Activated effector memory CD4-positive, alpha-beta T cell treated with Interleukin-2 at 50 U/mL for 16 hours (primary cell): ENCODE measurements at regions not wholly inside any gene's neighbourhood (a gene's known extent, or its start where the extent isn't known, plus 50 kb on each side); places are given as distances from the start of the nearest gene placed in this dataset.
"Not testable (repeated sequence)": the region's sequence is repeated elsewhere in the genome, so short reads cannot be mapped to it uniquely, and the experiment has no call there.

Experiments
- DNase-seq: peaks from one replicate; pipeline ENCODE4 v3.0.0-alpha.2; 2020

DNA sequence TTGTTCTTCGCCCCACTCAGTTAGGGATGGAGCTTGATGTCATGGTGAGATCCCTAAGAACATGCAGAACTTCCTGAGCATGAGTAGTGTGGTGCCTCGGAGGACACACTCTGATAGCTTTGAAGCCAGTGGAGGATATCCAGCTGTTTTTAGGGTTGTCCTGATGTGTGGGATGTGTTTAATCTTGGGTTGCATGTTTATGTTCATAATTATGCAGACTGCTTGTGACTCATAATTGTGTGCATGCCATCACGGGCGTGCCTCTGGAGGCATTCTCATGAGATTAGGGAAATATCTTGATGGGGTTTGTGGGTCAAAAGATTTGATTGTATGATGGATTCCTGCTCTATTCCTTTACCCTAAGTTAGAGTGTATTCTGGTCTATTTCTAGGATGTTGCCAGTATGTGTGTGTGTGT lies 267.4 kb upstream of the PELI2 start:
- no peak for DNase-seq

DNA sequence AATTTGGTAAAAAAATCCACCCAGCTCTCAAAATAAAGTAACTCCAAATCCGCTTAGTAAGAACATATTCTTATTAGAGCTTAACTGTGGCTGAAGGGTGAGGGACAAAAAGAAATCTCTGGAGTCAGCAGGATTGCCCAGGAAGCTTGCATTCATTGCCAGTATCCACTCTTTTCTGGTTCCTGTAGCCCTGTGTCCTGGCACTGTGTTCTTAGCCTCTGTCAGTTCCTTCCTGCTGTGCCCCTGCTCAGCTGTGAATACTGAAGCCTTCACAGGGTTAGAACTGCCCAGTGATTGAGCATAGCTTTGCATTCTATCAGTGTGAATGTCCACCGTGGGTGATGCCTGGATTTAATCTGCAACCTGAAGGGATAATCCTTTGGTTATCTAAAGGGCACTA lies 266.9 kb upstream of the PELI2 start:
- DNase-seq, result no peak

DNA sequence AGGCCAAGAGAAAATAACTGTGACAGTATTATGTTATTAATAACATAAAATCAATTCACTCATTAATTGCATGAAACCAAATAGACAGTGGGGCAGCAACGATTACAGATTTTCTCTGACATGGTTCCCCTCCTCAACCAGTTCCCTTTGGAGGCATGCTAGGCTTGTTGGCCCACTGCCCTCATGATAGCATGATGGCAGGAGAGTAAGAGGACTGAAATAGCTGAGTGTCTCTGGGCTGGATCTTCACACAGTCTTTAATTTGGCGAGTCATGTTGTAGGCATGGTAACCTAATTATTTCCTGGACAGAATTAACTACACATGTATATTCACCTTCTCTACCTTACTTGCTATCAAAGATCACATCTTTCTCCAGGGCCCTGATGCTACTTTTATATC lies 266.2 kb upstream of the PELI2 start:
- no peak for DNase-seq

DNA sequence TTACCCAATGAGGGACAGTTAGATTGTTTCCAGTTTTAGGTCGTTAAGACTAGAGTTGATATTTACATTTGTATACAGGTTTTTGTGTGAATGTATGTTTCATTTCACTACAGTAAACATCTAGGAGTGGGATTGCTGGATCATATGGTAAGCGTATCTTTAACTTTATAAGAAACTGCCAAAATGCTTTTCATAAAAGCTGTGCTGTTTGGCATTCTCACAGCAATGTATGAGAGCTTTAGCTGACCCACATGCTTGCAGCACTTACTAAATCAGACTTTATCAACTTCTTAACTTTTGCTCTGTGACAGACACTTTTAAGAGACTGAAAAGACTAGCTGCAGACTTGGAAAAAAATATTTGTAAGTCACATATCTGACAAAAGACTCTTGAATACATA lies 262.5 kb upstream of the PELI2 start:
- DNase-seq, result no peak

DNA sequence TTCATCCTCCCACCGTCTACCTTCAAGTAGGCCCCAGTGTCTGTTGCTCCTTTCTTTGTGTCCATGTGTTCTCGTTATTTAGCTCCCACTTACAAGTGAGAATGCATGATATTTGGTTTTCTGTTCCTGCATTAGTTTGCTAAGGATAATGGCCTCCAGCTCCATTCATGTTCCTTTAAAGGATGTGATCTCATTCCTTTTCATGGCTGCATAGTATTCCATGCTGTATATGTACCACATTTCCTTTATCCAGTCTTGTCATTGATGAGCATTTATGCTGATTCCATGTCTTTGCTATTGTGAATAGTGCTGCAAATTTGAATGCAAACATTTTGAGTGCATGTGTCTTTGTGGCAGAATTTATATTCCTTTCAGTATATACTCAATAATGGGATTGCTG lies 259.6 kb upstream of the PELI2 start:
- no peak for DNase-seq

DNA sequence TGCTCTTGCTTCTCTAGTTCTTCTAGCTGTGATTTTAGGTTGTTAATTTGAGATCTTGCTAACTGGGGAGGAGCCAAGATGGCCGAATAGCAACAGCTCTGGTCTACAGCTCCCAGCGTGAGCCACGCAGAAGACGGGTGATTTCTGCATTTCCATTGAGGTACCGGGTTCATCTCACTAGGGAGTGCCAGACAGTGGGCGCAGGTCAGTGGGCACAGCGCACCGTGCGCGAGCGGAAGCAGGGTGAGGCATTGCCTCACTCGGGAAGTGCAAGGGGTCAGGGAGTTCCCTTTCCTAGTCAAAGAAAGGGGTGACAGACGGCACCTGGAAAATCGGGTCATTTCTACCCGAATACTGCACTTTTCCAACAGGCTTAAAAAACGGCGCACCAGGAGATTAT lies 256.6 kb upstream of the PELI2 start:
- DNase-seq, result not testable (repeated sequence)

DNA sequence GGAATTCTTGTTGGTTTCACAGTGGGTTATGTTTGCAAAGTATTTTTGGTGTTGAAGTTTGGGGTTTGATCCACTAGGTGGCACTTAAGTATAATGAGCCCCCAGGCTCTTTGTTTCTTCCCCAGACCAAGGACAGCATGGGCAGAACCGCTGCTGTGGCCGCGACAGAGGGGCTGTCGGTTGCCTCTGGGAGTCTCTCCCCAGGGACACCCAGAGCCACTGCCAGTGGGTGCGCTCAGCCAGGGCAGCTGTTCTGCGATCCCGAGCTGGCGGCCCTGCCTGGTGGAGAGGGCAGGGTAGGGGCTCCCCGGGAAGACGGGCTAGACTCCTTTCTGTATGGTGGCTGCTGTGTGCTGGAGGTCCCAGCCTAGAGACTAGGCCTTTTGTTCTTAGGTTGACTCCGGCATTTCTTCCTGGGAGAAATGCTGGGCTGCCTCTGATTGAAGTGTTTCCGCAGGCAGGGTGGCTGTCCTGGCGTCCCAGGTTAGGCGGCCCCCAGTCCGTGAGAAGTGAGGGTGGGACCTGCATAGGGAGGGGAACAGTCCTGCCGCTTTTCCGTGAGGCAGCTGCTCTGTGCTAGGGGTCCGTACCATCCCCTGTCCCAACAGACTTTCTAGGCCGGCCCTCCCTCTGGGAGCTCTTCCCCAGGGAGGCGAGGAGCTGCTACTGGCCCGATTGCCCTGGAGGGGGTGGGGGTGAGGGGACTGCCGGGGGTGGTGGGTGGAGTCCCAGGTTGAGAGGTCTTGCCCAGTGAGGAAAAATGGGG lies 253.1 kb upstream of the PELI2 start:
- no peak for DNase-seq

DNA sequence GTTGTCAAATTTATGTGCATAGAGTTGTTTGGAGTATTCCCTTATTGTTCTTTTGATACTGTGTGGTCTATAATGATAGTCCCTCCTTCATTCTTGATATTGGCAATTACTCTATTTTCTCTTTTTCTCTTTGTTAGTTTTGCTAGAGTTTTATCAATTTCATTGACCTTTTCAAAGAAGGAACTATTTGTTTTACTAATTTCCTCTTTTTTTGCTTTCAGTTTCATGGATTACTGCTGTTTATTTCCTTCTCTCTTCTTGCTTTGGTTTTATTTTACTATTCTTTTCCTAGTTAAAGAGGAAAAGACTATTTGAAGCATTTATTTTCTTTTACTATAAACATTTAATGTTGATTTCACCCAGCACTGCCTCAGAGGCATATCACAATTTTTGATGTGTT lies 250.9 kb upstream of the PELI2 start:
- no peak for DNase-seq

DNA sequence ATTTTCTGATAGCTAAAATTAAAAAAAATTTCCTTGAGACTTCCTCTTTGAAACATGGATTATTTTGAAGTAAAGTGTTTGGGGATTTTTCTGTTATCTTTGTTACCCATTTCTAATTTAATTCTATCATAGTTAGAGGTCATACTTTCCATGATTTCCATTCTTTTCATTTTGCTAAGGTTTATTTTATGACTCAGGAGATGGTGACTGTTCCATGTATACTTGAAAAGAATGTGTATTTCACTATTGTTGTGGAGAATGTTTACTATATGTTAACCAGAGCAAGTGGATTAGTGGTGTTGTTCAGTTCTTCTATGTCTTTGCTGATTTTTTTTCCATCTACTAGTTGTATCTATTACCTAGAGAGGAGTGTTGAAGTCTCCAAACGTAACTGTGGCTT lies 250.5 kb upstream of the PELI2 start:
- DNase-seq, result no peak

DNA sequence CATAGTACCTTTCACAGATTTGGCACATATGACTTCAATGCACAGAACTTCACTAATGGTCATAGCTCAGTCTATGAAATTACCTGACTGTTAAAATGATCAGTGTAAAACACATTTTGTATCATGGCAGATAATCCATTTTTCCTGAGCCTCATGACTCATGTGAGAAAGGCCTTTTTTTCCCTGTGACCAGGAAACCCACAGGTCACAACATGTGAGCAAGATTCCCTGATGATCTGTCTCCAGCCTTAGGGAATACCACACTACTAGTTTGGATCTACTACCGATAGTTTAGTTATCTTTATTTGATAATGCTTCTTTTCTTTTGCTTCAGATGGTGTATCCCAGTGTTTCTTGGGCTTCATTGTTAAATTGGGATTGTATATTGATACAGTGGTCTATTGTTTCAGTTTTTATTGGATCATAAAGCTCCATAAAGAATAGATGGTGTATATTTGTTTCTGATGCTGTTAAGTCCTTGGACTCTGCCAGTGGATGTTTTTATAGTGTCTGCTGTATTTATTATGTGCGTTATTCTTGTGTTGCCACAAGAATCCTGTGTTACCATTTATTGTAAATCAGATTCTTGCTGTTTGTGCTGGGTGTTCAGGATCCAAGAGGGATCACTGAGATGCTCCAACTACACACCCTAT lies 248.7 kb upstream of the PELI2 start:
- no peak for DNase-seq

DNA sequence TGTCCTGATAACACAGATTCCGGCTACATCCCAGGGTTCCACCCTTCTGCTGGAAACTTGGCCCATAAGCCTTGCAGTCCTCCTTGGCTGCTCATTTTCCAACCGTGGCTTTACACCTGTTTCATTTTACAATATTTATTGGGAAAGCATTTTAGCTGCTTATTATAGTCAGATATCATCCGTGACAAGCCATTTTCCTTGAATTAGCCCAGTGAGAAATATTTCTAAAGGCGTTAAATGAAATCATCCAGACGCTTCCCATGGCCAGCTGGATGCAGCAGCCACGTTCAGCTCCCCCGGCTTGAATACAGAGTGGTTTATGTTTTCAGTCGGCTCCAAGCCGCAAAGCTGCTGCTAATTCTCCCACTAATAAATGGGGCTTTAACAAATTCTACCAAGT lies 245.0 kb upstream of the PELI2 start:
- DNase-seq, result no peak

DNA sequence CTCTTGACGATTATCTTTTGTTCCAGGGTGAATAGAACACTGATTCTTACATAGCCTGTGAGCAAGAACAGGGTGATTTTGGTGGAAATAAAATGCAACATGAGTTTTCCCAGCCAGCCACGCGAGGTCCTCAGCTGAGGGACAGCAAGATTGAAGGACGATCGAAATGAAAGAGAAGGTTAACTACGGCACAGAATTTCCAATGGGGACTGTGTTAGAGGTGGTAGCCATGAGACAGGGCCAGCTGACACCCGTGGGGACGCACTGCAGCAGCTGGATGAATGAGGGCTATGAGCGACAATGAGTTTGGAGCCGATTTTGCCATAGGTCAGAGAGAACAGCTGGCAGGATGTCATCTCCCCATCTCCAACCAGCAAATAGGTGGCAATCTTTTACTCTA lies 243.4 kb upstream of the PELI2 start:
- DNase-seq, result no peak

DNA sequence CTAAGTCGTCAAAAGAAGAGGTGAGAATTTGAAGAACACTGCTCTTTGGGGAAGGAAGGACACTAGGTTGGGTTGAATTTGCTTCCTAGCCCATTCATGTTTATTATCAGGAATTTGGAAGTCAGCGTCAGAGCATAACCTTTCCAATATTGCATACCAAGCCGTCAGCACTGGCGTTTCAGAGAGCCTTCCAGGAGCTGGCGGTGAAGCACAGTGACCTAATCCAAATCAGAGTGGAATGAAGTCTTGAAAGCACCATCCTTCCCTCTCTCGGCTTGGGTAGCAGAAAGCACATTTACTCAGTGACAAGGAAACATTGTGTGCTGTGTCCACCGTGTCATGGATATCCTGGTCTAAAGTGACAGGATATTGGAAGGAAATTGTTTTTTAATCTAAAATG lies 240.3 kb upstream of the PELI2 start:
- no peak for DNase-seq

DNA sequence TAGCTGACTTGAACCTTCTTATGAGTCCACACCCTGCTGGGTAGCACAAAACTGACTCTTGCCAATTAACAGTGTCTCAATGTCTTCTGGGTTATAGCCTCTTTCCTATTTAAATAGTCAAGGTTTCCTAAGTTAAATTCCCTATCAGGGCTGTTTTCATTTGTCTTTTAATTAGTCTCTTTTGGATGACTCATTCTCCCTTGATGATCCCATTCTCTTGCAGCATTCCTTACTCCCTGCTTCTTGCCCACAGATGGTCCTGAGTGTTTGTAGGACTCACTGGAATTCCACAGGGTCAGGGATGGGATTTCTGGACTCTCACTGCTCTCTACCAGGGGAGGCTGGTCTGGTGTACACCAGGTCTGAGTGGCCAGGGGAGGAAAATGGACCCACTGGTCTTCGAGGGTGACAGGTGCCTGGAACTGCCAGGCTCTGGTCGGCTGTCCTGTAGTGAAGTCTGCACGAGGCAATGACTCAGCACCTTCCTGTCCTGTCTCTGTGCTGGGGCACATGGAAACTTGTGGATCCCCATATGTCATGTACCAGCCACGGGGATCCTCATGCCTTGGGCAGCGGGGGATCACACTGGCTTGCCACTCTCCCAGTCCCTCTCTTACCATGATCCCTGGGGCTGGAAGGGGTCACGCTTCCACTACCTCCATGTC lies 236.5 kb upstream of the PELI2 start:
- no peak for DNase-seq

DNA sequence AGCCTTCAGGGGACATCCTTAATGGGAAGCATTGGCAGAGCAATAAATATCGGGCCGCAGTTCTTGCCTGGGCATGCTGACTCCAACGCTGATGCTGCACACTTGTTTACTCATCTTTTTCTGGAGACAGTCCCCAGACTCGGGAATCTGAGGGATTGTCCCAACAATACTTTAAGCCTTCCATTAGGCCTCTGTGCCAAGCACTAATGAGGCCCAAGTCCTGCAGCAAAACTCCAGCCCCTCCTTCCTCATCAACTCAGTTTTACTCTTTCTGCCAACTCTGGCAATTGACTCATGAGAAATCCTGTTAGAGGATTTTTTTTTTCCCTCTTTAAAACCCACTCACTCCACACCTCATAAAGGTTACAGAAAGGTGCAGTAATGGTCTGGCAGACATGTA lies 233.4 kb upstream of the PELI2 start:
- DNase-seq, result no peak

DNA sequence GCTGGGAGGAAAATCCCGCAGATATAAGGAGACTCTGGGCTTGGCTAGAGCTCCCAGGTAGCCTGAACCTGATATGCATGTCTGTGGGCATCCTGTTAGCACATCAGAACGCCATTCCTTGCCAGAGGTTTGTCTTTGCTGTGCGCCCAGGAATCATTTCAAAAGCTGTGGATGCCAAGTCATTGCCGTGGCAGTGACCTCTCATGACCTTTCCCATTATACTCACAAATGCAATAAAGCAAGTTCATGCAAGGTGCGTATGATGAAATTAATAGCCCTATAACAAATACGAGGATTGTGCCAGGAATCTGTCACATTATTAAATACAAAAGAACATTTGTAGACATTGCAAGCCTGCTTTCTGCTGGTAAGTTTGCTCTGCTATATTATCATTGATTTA lies 229.1 kb upstream of the PELI2 start:
- no peak for DNase-seq

DNA sequence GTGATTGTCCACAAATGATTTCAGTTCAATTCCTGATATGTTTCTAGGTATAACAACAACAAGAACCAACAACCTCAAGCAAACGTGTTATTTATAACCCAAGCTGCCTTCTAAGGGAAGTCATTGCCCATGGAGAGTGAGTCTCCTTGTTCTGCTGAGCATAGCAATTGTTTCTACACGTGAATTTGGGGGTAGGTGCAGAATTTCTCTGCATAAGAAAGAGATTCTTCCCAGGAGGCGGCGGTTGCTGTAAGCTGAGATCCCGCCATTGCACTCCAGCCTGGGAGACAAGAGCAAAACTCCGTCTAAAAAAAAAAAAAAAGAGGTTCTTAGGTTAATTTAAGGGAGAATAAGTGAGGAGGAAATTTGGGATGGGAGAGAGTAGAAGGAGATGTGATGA lies 226.5 kb upstream of the PELI2 start:
- DNase-seq, result no peak

DNA sequence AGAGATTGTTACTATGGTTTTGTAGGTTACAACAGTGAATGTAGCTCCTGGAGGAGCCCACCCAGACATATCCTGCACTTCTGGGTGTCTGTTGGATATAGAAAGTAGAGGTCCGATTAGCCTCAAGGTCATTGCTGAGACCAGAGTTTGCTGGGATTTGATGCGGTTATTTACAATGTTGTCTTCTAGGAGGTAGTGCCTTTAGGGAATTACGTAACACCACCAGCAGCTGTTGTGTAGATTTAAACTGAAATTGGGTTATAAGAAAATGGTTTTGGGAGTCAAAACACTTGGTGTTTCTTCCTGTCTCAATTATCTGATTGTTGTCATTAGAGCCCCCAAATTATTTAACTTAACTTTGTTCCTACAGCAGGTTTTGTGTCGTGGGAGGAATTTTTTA lies 225.3 kb upstream of the PELI2 start:
- DNase-seq, result no peak

DNA sequence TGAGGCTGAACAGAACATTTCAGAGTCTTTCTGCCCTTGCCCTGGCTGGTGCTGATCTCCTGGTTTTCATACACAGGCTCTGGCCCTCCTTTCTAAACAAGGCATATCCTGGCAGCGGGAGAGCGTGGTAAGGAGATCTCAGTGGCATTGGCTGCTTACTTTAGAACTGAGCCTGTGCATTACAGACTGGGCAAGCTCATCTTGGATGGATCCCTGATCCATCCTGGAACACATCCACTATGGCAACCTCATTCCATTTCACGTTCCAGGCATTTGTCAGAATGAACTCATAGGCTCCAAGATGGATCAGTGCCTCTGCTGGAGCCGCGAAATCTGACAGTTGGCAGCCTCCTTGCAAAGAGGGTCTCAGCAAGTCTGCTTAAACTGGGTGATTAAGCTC lies 224.5 kb upstream of the PELI2 start:
- DNase-seq, result no peak

DNA sequence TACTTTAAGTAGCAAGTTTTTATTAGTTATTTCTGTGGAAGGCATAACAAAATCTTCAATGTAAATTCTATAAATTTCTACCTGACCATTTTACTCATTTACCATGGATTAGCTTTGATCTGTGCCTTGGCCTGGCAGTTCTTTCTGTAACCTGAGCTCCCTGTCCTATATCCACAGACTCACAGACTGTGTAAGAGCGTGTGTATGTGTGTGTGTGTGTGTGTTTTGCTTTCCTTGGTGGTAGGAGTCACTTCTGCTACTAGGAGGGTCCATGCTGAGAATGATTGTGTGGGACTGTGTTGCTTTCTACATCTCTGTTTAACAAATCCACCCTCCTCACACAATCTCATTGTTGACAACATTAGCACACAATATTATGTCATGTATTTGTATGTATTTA lies 221.2 kb upstream of the PELI2 start:
- no peak for DNase-seq

DNA sequence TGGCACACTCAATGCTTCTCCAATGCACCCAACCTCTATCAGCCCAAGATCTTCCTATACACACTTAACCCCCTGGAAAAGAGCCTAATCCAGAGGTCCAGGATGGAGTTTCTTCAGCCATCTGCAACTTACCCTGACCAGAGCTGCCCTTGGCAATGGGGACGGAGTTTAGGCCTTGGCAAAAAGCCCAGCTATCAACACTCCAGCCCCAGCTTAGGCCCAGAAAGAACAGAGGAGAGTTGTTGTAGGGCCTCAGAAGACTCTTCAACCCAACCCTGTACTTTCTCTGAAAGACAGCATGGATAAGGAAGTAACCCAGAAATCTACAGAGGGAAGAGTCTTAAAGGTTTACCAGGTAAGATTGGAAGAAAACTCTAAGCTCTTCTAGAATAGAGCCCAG lies 219.3 kb upstream of the PELI2 start:
- no peak for DNase-seq

DNA sequence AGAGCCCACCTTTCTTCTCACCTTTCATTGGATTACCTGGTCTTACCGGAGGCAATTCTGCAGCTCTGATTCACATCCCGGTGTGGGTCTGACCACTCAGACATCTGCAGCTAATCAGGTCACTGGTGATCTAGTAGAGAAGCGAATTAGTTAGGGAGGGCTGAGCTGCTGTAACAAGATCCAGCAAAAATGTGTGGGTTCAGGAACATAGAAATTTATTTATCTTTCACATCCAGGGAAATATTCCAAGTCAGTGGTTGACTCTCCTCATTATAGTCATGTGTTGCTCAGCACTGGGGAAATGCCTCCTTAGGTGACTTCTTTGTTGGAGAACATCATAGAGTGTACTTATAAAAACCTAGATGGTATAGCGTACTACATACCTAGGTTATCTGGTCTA lies 218.7 kb upstream of the PELI2 start:
- no peak for DNase-seq

DNA sequence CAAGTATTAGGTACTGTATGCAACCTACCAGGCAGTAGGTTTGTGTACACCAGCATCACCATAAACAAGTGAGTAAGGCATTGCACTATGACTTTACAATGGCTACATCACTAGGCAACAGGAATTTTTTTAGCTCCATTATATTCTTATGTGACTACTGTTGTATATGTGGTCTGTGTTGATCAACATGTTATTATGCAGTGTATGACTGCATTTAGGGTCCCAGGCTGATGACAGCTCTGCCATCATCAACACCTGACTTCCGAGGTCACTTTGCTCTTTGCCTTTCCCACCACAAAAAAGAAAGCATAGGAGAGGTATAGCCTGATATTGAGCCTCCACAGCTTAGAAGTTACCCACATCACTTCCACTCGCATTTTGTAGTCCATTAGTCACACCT lies 217.5 kb upstream of the PELI2 start:
- DNase-seq, result no peak

DNA sequence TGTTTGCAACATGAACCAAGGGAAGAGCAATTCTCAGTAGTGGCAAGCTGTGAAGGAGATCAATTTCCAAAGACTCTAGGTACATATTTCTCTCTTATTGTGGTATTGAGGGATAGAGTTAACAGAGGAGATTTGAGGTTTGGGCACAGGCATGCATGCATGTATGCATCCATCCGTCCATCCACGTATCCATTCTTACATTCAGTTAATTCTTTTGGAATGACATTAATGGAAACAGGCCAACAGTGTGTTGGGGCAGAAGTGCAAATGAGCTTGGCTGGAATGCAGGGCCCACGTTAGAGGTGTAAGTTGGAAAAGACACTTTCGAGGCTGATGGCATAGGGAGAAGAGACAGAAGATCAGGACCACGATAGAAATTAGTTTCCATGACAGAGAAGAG lies 216.9 kb upstream of the PELI2 start:
- DNase-seq, result no peak

DNA sequence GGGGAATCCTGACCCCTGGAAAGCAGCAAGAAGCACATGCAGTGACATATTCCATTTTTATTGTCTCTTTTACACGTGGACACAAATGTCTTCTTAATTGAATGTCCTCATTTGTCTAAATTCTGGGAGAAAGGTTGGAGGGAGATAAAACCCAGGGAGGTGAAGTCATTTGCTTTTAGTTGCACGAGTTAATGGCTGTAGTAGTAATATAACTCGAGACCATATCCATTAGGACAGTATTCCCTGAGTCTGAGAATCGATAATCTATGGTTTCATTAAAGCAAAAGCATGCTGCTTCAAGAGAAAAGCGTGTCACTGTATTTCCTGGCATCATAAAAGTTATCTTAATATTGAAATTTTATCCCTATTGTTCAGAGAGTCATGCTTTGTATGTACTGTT lies 216.0 kb upstream of the PELI2 start:
- DNase-seq, result no peak
